ENCODE measurements at regions not wholly inside any gene's neighbourhood (a gene's known extent, or its start where the extent isn't known, plus 50 kb on each side); places are given as distances from the start of the nearest gene placed in this dataset.

GRCh38 chr9:87201351-87201751 is 254.0 kb upstream of the GAS1 start:
- no peak for TF ChIP-seq POLR2AphosphoS5 (IDR thresholded peaks at IDR 0.05; ENCODE audit: low read depth)
- TF ChIP-seq, protein P1, sequence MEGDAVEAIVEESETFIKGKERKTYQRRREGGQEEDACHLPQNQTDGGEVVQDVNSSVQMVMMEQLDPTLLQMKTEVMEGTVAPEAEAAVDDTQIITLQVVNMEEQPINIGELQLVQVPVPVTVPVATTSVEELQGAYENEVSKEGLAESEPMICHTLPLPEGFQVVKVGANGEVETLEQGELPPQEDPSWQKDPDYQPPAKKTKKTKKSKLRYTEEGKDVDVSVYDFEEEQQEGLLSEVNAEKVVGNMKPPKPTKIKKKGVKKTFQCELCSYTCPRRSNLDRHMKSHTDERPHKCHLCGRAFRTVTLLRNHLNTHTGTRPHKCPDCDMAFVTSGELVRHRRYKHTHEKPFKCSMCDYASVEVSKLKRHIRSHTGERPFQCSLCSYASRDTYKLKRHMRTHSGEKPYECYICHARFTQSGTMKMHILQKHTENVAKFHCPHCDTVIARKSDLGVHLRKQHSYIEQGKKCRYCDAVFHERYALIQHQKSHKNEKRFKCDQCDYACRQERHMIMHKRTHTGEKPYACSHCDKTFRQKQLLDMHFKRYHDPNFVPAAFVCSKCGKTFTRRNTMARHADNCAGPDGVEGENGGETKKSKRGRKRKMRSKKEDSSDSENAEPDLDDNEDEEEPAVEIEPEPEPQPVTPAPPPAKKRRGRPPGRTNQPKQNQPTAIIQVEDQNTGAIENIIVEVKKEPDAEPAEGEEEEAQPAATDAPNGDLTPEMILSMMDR (IDR thresholded peaks at IDR 0.05; ENCODE audit: insufficient read depth, low read length) = no peak
- TF ChIP-seq REST (IDR thresholded peaks at IDR 0.05; ENCODE audit: insufficient replicate concordance, low read depth) = no peak
- TF ChIP-seq SPI1 (IDR thresholded peaks at IDR 0.05; ENCODE audit: borderline replicate concordance, low read depth) = no peak
- no peak for TF ChIP-seq GABPA (IDR thresholded peaks at IDR 0.05; ENCODE audit: low read depth)
